ENCODE measurements at regions not wholly inside any gene's neighbourhood (a gene's known extent, or its start where the extent isn't known, plus 50 kb on each side); places are given as distances from the start of the nearest gene placed in this dataset.
"Not testable (repeated sequence)": the region's sequence is repeated elsewhere in the genome, so short reads cannot be mapped to it uniquely, and the experiment has no call there.

GRCh38 chr15:60162968-60163355 is 158.9 kb downstream of the FOXB1 start:
- H3K9me3 ChIP-seq (ENCODE audit: insufficient read depth, low read depth, low read length): no peaks in the 10 kb centered on the region
- WGBS: 68% methylated on average over 4 of the region's 4 CpGs
- H3K4me1 ChIP-seq (ENCODE audit: insufficient read depth, low read length): peaks cover 6% of the 10 kb centered on the region; the same call in 1 of the 2 replicates
- no peaks in the 10 kb centered on the region for H3K27me3 ChIP-seq (ENCODE audit: insufficient read depth, low read length)
- no peak overlapping the region for H3K9ac ChIP-seq (ENCODE audit: low read depth, low read length)
- H3K27ac ChIP-seq (ENCODE audit: low read depth, low read length): no peak overlapping the region
- no peaks in the 10 kb centered on the region for H3K36me3 ChIP-seq (ENCODE audit: insufficient read depth, low read length)
- no peak overlapping the region for H3K4me3 ChIP-seq (ENCODE audit: low read length)

- H3K36me3 ChIP-seq (ENCODE audit: insufficient read depth, low read length): no peaks in the 10 kb centered on the region
- 93% methylated on average over 3 of the region's 3 CpGs for WGBS
- no peak overlapping the region for H3K4me3 ChIP-seq (ENCODE audit: low read length)
- peaks cover 6% of the 10 kb centered on the region; the same call in 1 of the 2 replicates for H3K4me1 ChIP-seq (ENCODE audit: insufficient read depth, low read length)
- H3K27ac ChIP-seq (ENCODE audit: low read depth, low read length): no peak overlapping the region
- H3K9ac ChIP-seq (ENCODE audit: low read depth, low read length): no peak overlapping the region
- H3K27me3 ChIP-seq (ENCODE audit: insufficient read depth, low read length): no peaks in the 10 kb centered on the region
- no peaks in the 10 kb centered on the region for H3K9me3 ChIP-seq (ENCODE audit: insufficient read depth, low read depth, low read length)
Observed at GRCh38 chr15:60165111-60165510, 161.0 kb downstream of the FOXB1 start.

- Histone ChIP-seq H3K9me3 (ENCODE audit: insufficient read depth, low read depth, low read length) (no peaks in the 10 kb centered on the region), H3K4me3 (ENCODE audit: low read length) (no peak overlapping the region), H3K4me1 (ENCODE audit: insufficient read depth, low read length) (peaks cover 5% of the 10 kb centered on the region), H3K27me3 (ENCODE audit: insufficient read depth, low read length) (no peaks in the 10 kb centered on the region), H3K27ac (ENCODE audit: low read depth, low read length) (no peak overlapping the region), H3K36me3 (ENCODE audit: insufficient read depth, low read length) (no peaks in the 10 kb centered on the region), H3K9ac (ENCODE audit: low read depth, low read length) (no peak overlapping the region)
- WGBS: 93% methylated on average over 1 of the region's 1 CpG
Observed at GRCh38 chr15:60172143-60172542, 168.0 kb downstream of the FOXB1 start.

- H3K4me3 ChIP-seq (ENCODE audit: low read length): no peak overlapping the region
- H3K9me3 ChIP-seq (ENCODE audit: insufficient read depth, low read depth, low read length): no peaks in the 10 kb centered on the region
- H3K36me3 ChIP-seq (ENCODE audit: insufficient read depth, low read length): no peaks in the 10 kb centered on the region
- H3K9ac ChIP-seq (ENCODE audit: low read depth, low read length): no peak overlapping the region
- no peaks in the 10 kb centered on the region for H3K27me3 ChIP-seq (ENCODE audit: insufficient read depth, low read length)
- H3K27ac ChIP-seq (ENCODE audit: low read depth, low read length): no peak overlapping the region
- 80% methylated on average over 2 of the region's 2 CpGs for WGBS
- peaks cover 3% of the 10 kb centered on the region; the same call in 1 of the 2 replicates for H3K4me1 ChIP-seq (ENCODE audit: insufficient read depth, low read length)
Observed at GRCh38 chr15:60179786-60180391, 175.8 kb downstream of the FOXB1 start.

- not testable (repeated sequence) for H3K27ac ChIP-seq (ENCODE audit: low read depth, low read length); H3K9me3 ChIP-seq (ENCODE audit: insufficient read depth, low read depth, low read length); H3K9ac ChIP-seq (ENCODE audit: low read depth, low read length); H3K4me1 ChIP-seq (ENCODE audit: insufficient read depth, low read length); H3K4me3 ChIP-seq (ENCODE audit: low read length); H3K36me3 ChIP-seq (ENCODE audit: insufficient read depth, low read length); H3K27me3 ChIP-seq (ENCODE audit: insufficient read depth, low read length)
- 96% methylated on average over 11 of the region's 11 CpGs for WGBS
Observed at GRCh38 chr15:60181957-60182356, 177.8 kb downstream of the FOXB1 start.

- 89% methylated on average over 6 of the region's 6 CpGs for WGBS
- Histone ChIP-seq H3K9ac (ENCODE audit: low read depth, low read length) (no peak overlapping the region), H3K4me3 (ENCODE audit: low read length) (no peak overlapping the region)
Observed at GRCh38 chr15:60183366-60183765, 179.3 kb downstream of the FOXB1 start.

GRCh38 chr15:60184579-60184978 is 180.5 kb downstream of the FOXB1 start:
- Histone ChIP-seq H3K27me3 (ENCODE audit: insufficient read depth, low read length) (no peaks in the 10 kb centered on the region), H3K4me3 (ENCODE audit: low read length) (no peak overlapping the region), H3K9ac (ENCODE audit: low read depth, low read length) (no peak overlapping the region), H3K4me1 (ENCODE audit: insufficient read depth, low read length) (peaks cover 1% of the 10 kb centered on the region; the same call in 1 of the 2 replicates), H3K27ac (ENCODE audit: low read depth, low read length) (no peak overlapping the region), H3K36me3 (ENCODE audit: insufficient read depth, low read length) (no peaks in the 10 kb centered on the region), H3K9me3 (ENCODE audit: insufficient read depth, low read depth, low read length) (no peaks in the 10 kb centered on the region)
- WGBS: 77% methylated on average over 8 of the region's 8 CpGs

More at GRCh38 chr15:60183366-60183765, 179.3 kb downstream of the FOXB1 start:
- H3K4me1 ChIP-seq (ENCODE audit: insufficient read depth, low read length): peaks cover 3% of the 10 kb centered on the region; the same call in 1 of the 2 replicates
- H3K27me3 ChIP-seq (ENCODE audit: insufficient read depth, low read length): no peaks in the 10 kb centered on the region
- H3K27ac ChIP-seq (ENCODE audit: low read depth, low read length): no peak overlapping the region
- H3K9me3 ChIP-seq (ENCODE audit: insufficient read depth, low read depth, low read length): no peaks in the 10 kb centered on the region
- no peaks in the 10 kb centered on the region for H3K36me3 ChIP-seq (ENCODE audit: insufficient read depth, low read length)

GRCh38 chr15:60191016-60191415 is 186.9 kb downstream of the FOXB1 start:
- H3K9me3 ChIP-seq (ENCODE audit: insufficient read depth, low read depth, low read length): no peaks in the 10 kb centered on the region

GRCh38 chr15:60191821-60192220 is 187.7 kb downstream of the FOXB1 start:
- H3K27ac ChIP-seq (ENCODE audit: low read depth, low read length): no peak overlapping the region
- no peaks in the 10 kb centered on the region for H3K36me3 ChIP-seq (ENCODE audit: insufficient read depth, low read length)
- H3K4me1 ChIP-seq (ENCODE audit: insufficient read depth, low read length): no peaks in the 10 kb centered on the region
- H3K9me3 ChIP-seq (ENCODE audit: insufficient read depth, low read depth, low read length): no peaks in the 10 kb centered on the region
- no peak overlapping the region for H3K4me3 ChIP-seq (ENCODE audit: low read length)
- 92% methylated on average over 1 of the region's 2 CpGs for WGBS
- no peaks in the 10 kb centered on the region for H3K27me3 ChIP-seq (ENCODE audit: insufficient read depth, low read length)
- H3K9ac ChIP-seq (ENCODE audit: low read depth, low read length): no peak overlapping the region

More at GRCh38 chr15:60191016-60191415, 186.9 kb downstream of the FOXB1 start:
- H3K27ac ChIP-seq (ENCODE audit: low read depth, low read length): no peak overlapping the region
- no peak overlapping the region for H3K4me3 ChIP-seq (ENCODE audit: low read length)
- no peaks in the 10 kb centered on the region for H3K27me3 ChIP-seq (ENCODE audit: insufficient read depth, low read length)
- H3K9ac ChIP-seq (ENCODE audit: low read depth, low read length): no peak overlapping the region
- no peaks in the 10 kb centered on the region for H3K4me1 ChIP-seq (ENCODE audit: insufficient read depth, low read length)
- no peaks in the 10 kb centered on the region for H3K36me3 ChIP-seq (ENCODE audit: insufficient read depth, low read length)
- 90% methylated on average over 5 of the region's 6 CpGs for WGBS

- H3K9ac ChIP-seq (ENCODE audit: low read depth, low read length): no peak overlapping the region
- no peaks in the 10 kb centered on the region for H3K36me3 ChIP-seq (ENCODE audit: insufficient read depth, low read length)
- H3K4me1 ChIP-seq (ENCODE audit: insufficient read depth, low read length): no peaks in the 10 kb centered on the region
- H3K27me3 ChIP-seq (ENCODE audit: insufficient read depth, low read length): no peaks in the 10 kb centered on the region
- 88% methylated on average over 1 of the region's 1 CpG for WGBS
- no peak overlapping the region for H3K4me3 ChIP-seq (ENCODE audit: low read length)
- no peak overlapping the region for H3K27ac ChIP-seq (ENCODE audit: low read depth, low read length)
- H3K9me3 ChIP-seq (ENCODE audit: insufficient read depth, low read depth, low read length): no peaks in the 10 kb centered on the region
Observed at GRCh38 chr15:60195611-60196010, 191.5 kb downstream of the FOXB1 start.

GRCh38 chr15:60204131-60204885 is 193.5 kb downstream of the ANXA2 start:
- Histone ChIP-seq H3K9me3 (ENCODE audit: insufficient read depth, low read depth, low read length) (no peaks in the 10 kb centered on the region), H3K4me1 (ENCODE audit: insufficient read depth, low read length) (peaks cover 11% of the 10 kb centered on the region), H3K36me3 (ENCODE audit: insufficient read depth, low read length) (no peaks in the 10 kb centered on the region), H3K9ac (ENCODE audit: low read depth, low read length) (no peak overlapping the region), H3K27ac (ENCODE audit: low read depth, low read length) (no peak overlapping the region), H3K27me3 (ENCODE audit: insufficient read depth, low read length) (no peaks in the 10 kb centered on the region), H3K4me3 (ENCODE audit: low read length) (no peak overlapping the region)
- WGBS: 73% methylated on average over 11 of the region's 11 CpGs

All from HUES64 (cell line).